Mesenchymal stem cell (in vitro differentiated cells and primary cell): ENCODE measurements at regions not wholly inside any gene's neighbourhood (a gene's known extent, or its start where the extent isn't known, plus 50 kb on each side); places are given as distances from the start of the nearest gene placed in this dataset.

ENCODE experiments used
- DNase-seq: peaks from one replicate; pipeline ENCODE4 v3.0.0-alpha.2; 2013
- H2AFZ ChIP-seq: one replicate; pipeline ENCODE4 v1.6.1; 2013; ENCODE audit warnings: low read depth, mild to moderate bottlenecking, control low read depth, inconsistent platforms, low read length, moderate library complexity
- H2AK5ac ChIP-seq: 2 replicates; pipeline ENCODE4 v1.6.1; 2013; ENCODE audit warnings: low read length, moderate library complexity, mild to moderate bottlenecking, inconsistent platforms; ENCODE audit not compliant: severe bottlenecking
- H2BK120ac ChIP-seq: one replicate; pipeline ENCODE4 v1.6.1; 2013; ENCODE audit warnings: low read depth, mild to moderate bottlenecking, inconsistent platforms, low read length, moderate library complexity
- H2BK12ac ChIP-seq, 2 experiments: one replicate each; pipeline ENCODE4 v1.6.1; 2013; ENCODE audit warnings: inconsistent platforms in 2 of 2, low read length in 2 of 2, mild to moderate bottlenecking in 2 of 2, moderate library complexity in 2 of 2, control low read depth in 1 of 2
- H2BK15ac ChIP-seq: one replicate; pipeline ENCODE4 v1.6.1; 2013; ENCODE audit warnings: mild to moderate bottlenecking, low read depth, inconsistent platforms; ENCODE audit not compliant: poor library complexity, severe bottlenecking
- H2BK5ac ChIP-seq: 2 replicates; pipeline ENCODE4 v1.6.1; 2013; ENCODE audit warnings: low read depth, mild to moderate bottlenecking, low read length, control low read depth, inconsistent platforms; ENCODE audit not compliant: poor library complexity, severe bottlenecking
- H3K14ac ChIP-seq, 2 experiments: one replicate each; pipeline ENCODE4 v1.6.1; 2013; ENCODE audit warnings: inconsistent platforms in 2 of 2, low read length in 2 of 2, control low read depth in 1 of 2, mild to moderate bottlenecking in 1 of 2, moderate library complexity in 1 of 2
- H3K18ac ChIP-seq, 2 experiments: one replicate each; pipeline ENCODE4 v1.6.1; 2013; ENCODE audit warnings: inconsistent platforms in 2 of 2, low read length in 2 of 2, control low read depth in 1 of 2, low read depth in 1 of 2, mild to moderate bottlenecking in 1 of 2
- H3K23ac ChIP-seq, 2 experiments: one replicate each; pipeline ENCODE4 v1.6.1; 2013; ENCODE audit warnings: inconsistent platforms in 2 of 2, low read length in 2 of 2, mild to moderate bottlenecking in 2 of 2, moderate library complexity in 2 of 2, control low read depth in 1 of 2
- H3K27ac ChIP-seq: 2 replicates; pipeline ENCODE4 v1.5.1; 2013; ENCODE audit warnings: mild to moderate bottlenecking, moderate library complexity, low read length, control low read depth, inconsistent platforms; ENCODE audit not compliant: poor library complexity, severe bottlenecking
- H3K27me3 ChIP-seq, 2 experiments: 2 replicates each; pipeline versions ENCODE4 v1.6.1 to v1.7.0; 2013; ENCODE audit warnings: low read length in 2 of 2, mild to moderate bottlenecking in 2 of 2, moderate library complexity in 2 of 2, control low read depth in 1 of 2, inconsistent platforms in 1 of 2; ENCODE audit not compliant: control insufficient read depth in 1 of 2, insufficient read depth in 1 of 2
- H3K36me3 ChIP-seq, 2 experiments: 2 replicates each; pipeline versions ENCODE4 v1.6.1 to v1.7.0; 2013; ENCODE audit warnings: low read length in 2 of 2, control low read depth in 1 of 2, inconsistent platforms in 1 of 2, low read depth in 1 of 2, mild to moderate bottlenecking in 1 of 2; ENCODE audit not compliant: insufficient read depth in 2 of 2, control insufficient read depth in 1 of 2
- H3K4ac ChIP-seq, 2 experiments: one replicate each; pipeline ENCODE4 v1.6.1; 2013; ENCODE audit warnings: inconsistent platforms in 2 of 2, low read length in 2 of 2, mild to moderate bottlenecking in 2 of 2, moderate library complexity in 2 of 2, control low read depth in 1 of 2, low read depth in 1 of 2
- H3K4me1 ChIP-seq: 2 replicates; pipeline ENCODE4 v1.6.1; 2013; ENCODE audit warnings: low read depth, low read length, control low read depth; ENCODE audit not compliant: control insufficient read depth, insufficient read depth
- H3K4me2 ChIP-seq: 2 replicates; pipeline ENCODE4 v1.6.1; 2013; ENCODE audit warnings: low read length, mild to moderate bottlenecking, inconsistent platforms; ENCODE audit not compliant: poor library complexity, severe bottlenecking
- H3K4me3 ChIP-seq, 2 experiments: 2 replicates each; pipeline versions ENCODE4 v1.5.1 to v1.7.0; 2013; ENCODE audit warnings: low read length in 2 of 2, mild to moderate bottlenecking in 2 of 2, control low read depth in 1 of 2, low read depth in 1 of 2; ENCODE audit not compliant: insufficient read depth in 1 of 2
- H3K79me1 ChIP-seq: replicated peaks from 2 replicates; pipeline ENCODE4 v1.6.1; 2013; ENCODE audit warnings: mild to moderate bottlenecking, control low read depth, low read length, inconsistent platforms; ENCODE audit not compliant: poor library complexity, severe bottlenecking
- H3K9ac ChIP-seq: 2 replicates; pipeline ENCODE4 v1.7.0; 2013; ENCODE audit warnings: mild to moderate bottlenecking, low read length, moderate library complexity
- H3K9me3 ChIP-seq: 2 replicates; pipeline ENCODE4 v1.7.0; 2013; ENCODE audit warnings: mild to moderate bottlenecking, low read length; ENCODE audit not compliant: control insufficient read depth
- H4K8ac ChIP-seq: one replicate; pipeline ENCODE4 v1.6.1; 2013; ENCODE audit warnings: inconsistent platforms, mild to moderate bottlenecking, low read length, moderate library complexity
- H4K91ac ChIP-seq: one replicate; pipeline ENCODE4 v1.6.1; 2013; ENCODE audit warnings: mild to moderate bottlenecking, low read length, inconsistent platforms
- WGBS: methylation state at CpG from one replicate; pipeline ENCODE4 v1.1.7; 2013; ENCODE audit warnings: mixed read lengths; 5-methylcytosine and 5-hydroxymethylcytosine counted together

DNA sequence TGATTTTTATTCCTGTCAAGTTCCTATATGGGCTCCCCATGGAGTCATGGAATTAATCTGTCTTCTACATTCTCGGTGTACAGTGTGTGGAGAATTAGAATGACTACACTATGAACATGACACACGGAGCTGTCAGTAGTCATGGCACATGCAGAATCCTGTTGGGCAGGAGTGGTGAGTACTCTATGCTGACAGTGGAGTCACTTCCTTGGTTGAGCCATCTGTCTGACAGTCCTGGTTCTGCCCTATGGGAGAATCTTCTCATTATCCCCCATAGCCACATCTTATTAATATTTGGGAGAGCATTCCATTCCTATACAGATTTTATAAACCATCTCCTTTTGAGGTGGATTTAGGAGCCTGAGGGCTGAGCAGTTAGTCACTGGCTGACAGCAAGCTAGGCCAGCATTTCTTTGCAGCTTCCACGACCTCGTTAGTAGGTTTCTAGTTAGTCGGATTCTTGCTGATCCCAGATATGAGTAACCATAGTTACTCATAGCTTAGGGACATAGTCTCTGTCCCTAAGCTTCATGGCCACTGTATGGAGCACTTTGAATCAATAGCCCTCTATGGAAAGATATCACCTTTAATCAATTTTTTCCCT lies 90.6 kb downstream of the MDH1 start:
- H3K27me3 ChIP-seq = no peaks in the 10 kb centered on the region
- H2AK5ac ChIP-seq = no peak overlapping the region
- H3K23ac ChIP-seq = no peak overlapping the region
- no peaks in the 10 kb centered on the region for H3K4me1 ChIP-seq
- no peak overlapping the region for H3K14ac ChIP-seq
- no peak overlapping the region for H3K4me2 ChIP-seq
- no peak for DNase-seq
- H3K27ac ChIP-seq = no peak overlapping the region
- no peak overlapping the region for H2BK5ac ChIP-seq
- no peak overlapping the region for H2BK120ac ChIP-seq
- H2BK12ac ChIP-seq = no peak overlapping the region
- H3K9ac ChIP-seq = no peak overlapping the region
- 89% methylated on average over 5 of the region's 5 CpGs for WGBS
- H3K79me1 ChIP-seq = no peaks in the 10 kb centered on the region
- no peak overlapping the region for H3K4ac ChIP-seq
- H3K18ac ChIP-seq = no peak overlapping the region
- H4K91ac ChIP-seq = no peak overlapping the region
- H3K36me3 ChIP-seq = no peaks in the 10 kb centered on the region
- no peaks in the 10 kb centered on the region for H3K9me3 ChIP-seq
- no peak overlapping the region for H2BK15ac ChIP-seq
- H3K4me3 ChIP-seq = no peak overlapping the region
- no peak overlapping the region for H2AFZ ChIP-seq
- no peak overlapping the region for H4K8ac ChIP-seq

DNA sequence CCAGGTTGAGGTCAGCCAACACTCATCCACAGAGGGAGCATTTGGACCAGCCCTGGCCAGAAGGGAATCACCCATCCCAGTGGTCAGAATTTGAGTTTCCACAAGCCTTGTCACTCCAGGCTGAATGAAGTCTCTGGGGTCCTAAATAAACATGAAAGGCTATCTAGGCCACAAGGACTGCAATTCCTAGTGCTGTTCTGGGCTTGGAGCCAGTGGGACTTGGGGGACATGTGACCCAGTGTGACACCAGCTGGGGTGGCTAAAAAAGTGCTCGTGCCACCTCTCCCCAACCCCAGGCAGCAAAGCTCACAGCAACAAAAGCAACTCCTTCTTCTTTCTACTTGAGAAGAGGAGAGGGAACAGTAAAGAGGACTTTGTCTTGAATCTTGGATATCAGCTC lies 91.7 kb downstream of the MDH1 start:
- no peak overlapping the region for H3K4me3 ChIP-seq
- H3K4me2 ChIP-seq = no peak overlapping the region
- H2BK5ac ChIP-seq = no peak overlapping the region
- H4K8ac ChIP-seq = no peak overlapping the region
- H3K14ac ChIP-seq = no peak overlapping the region
- no peak overlapping the region for H4K91ac ChIP-seq
- no peak overlapping the region for H2BK12ac ChIP-seq
- no peak overlapping the region for H3K18ac ChIP-seq
- H3K36me3 ChIP-seq = no peaks in the 10 kb centered on the region
- no peak overlapping the region for H2BK15ac ChIP-seq
- no peaks in the 10 kb centered on the region for H3K9me3 ChIP-seq
- DNase-seq = no peak
- no peak overlapping the region for H2BK120ac ChIP-seq
- H2AK5ac ChIP-seq = no peak overlapping the region
- H3K23ac ChIP-seq = no peak overlapping the region
- no peak overlapping the region for H3K9ac ChIP-seq
- no CpG with 5 or more reads among the region's 1 CpG for WGBS
- no peaks in the 10 kb centered on the region for H3K27me3 ChIP-seq
- H3K27ac ChIP-seq = no peak overlapping the region
- no peaks in the 10 kb centered on the region for H3K4me1 ChIP-seq
- no peak overlapping the region for H3K4ac ChIP-seq
- no peak overlapping the region for H2AFZ ChIP-seq
- H3K79me1 ChIP-seq = no peaks in the 10 kb centered on the region

DNA sequence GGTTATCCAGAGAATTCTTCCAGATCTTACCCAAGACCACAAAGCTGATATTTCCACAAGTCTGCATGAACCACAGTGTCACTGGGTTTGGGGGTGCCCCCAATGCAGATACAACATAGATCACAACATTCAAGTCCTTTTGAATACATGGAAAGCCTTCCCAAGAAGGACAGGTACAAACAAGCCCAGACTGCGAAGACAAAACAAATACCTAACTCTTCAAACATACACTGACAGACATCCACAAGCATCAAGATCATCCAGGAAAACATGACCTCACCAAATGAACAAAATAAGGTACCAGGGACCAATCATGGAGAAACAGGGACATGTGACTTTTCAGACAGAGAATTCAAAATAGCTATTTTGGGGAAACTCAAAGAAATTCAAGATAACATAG lies 93.1 kb downstream of the MDH1 start:
- no peaks in the 10 kb centered on the region for H3K27me3 ChIP-seq
- no peak overlapping the region for H2AFZ ChIP-seq
- H3K27ac ChIP-seq = no peak overlapping the region
- no peak overlapping the region for H2BK5ac ChIP-seq
- no peaks in the 10 kb centered on the region for H3K79me1 ChIP-seq
- H3K18ac ChIP-seq = no peak overlapping the region
- H3K9me3 ChIP-seq = no peaks in the 10 kb centered on the region
- H4K91ac ChIP-seq = no peak overlapping the region
- no peak overlapping the region for H3K14ac ChIP-seq
- H4K8ac ChIP-seq = no peak overlapping the region
- H2AK5ac ChIP-seq = no peak overlapping the region
- H3K36me3 ChIP-seq = no peaks in the 10 kb centered on the region
- no peak overlapping the region for H2BK12ac ChIP-seq
- H3K4ac ChIP-seq = no peak overlapping the region
- WGBS = 100% methylated on average over 1 of the region's 1 CpG
- no peak overlapping the region for H3K9ac ChIP-seq
- no peak overlapping the region for H2BK15ac ChIP-seq
- DNase-seq = no peak
- H3K4me2 ChIP-seq = no peak overlapping the region
- H2BK120ac ChIP-seq = no peak overlapping the region
- no peaks in the 10 kb centered on the region for H3K4me1 ChIP-seq
- H3K23ac ChIP-seq = no peak overlapping the region
- H3K4me3 ChIP-seq = no peak overlapping the region

DNA sequence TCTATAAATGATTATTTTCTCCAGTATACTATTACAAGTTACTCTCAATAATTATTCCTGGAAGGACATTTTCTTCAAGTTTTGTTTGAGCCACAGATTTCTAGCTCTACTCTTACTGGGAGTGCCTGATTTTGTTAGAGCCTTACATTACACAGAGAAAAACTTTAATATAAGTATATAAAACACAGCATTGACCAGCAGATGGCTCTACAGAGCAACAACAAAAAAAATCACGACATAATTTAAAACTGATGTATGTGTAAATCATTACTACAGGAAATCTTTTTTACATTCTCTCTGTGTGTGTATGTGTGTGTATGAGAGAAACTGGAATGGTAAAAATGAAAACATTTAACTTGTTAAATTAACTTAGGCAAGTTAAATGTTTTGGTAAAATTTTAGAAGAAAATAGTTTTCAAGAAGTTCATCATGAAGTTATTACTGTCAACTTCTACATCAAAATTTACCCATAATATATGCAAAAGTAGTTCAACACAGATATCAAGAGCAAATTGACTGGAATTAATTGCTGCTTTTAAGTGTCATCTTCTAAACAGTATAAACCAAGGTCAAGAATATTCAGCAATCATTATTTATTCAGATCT lies 103.3 kb downstream of the MDH1 start:
- Histone ChIP-seq H3K18ac (no peak overlapping the region), H2BK15ac (no peak overlapping the region), H3K4me1 (no peaks in the 10 kb centered on the region), H3K9ac (peak overlapping the region; percentile 24), H4K8ac (no peak overlapping the region), H2AK5ac (no peak overlapping the region), H3K79me1 (no peaks in the 10 kb centered on the region), H2BK120ac (no peak overlapping the region), H3K23ac (no peak overlapping the region), H2BK12ac (no peak overlapping the region), H3K36me3 (no peaks in the 10 kb centered on the region), H2AFZ (no peak overlapping the region), H3K14ac (no peak overlapping the region), H3K9me3 (no peaks in the 10 kb centered on the region), H3K4ac (no peak overlapping the region), H3K27ac (no peak overlapping the region), H3K27me3 (no peaks in the 10 kb centered on the region), H2BK5ac (no peak overlapping the region), H4K91ac (no peak overlapping the region), H3K4me3 (no peak overlapping the region), H3K4me2 (no peak overlapping the region)
- WGBS = no CpG with 5 or more reads among the region's 1 CpG
- peak; percentile 47 for DNase-seq
